ENCODE measurements at regions not wholly inside any gene's neighbourhood (a gene's known extent, or its start where the extent isn't known, plus 50 kb on each side); places are given as distances from the start of the nearest gene placed in this dataset.
A peak's percentile ranks its signal among the peaks of the same experiment; 100 is the strongest.

DNA sequence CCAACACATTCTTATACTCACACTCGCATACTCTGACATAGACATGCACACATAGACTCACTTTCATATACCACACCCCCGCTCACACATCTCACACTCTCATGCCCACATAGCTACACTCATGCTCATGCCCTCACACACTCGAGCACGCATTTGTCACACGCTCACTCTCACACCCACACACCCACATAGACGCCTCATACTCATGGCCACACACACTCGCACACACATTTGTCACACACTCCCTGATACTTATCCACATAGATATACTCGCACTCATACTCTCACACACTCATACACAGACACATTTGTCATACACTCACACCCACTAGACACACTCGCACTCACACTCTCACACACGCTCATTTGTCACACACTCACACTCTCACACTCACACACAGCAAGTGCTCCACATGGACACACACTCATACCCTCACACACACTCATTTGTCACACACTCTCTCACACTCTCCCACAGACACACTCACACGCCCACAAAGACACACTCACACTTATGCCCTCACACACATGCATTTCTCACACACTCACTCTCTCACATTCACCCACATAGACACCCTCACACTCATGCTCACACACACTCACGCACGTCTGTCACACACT lies 50.9 kb downstream of the TNP1 start:
- no peak for DNase-seq

DNA sequence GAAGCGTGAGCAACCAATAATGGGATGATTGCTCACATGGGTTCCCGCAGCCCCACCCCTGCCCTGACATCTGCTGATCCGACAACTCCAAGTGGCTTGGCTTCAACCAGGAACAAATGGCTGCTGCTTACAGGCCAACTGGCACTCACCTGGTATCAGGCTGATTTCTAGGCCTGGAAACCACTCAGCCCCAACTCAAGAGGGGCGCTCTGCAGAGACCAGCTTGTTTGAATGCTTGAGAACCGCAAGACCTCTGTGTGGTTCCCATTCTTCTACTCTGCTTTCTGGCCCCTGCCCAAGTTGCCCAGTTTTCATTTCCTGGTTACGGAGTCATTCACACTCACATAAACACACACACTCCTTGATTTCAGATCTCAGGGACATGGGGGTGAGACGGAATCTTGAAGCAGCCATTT lies 52.0 kb downstream of the TNP1 start:
- DNase-seq: no peak

DNA sequence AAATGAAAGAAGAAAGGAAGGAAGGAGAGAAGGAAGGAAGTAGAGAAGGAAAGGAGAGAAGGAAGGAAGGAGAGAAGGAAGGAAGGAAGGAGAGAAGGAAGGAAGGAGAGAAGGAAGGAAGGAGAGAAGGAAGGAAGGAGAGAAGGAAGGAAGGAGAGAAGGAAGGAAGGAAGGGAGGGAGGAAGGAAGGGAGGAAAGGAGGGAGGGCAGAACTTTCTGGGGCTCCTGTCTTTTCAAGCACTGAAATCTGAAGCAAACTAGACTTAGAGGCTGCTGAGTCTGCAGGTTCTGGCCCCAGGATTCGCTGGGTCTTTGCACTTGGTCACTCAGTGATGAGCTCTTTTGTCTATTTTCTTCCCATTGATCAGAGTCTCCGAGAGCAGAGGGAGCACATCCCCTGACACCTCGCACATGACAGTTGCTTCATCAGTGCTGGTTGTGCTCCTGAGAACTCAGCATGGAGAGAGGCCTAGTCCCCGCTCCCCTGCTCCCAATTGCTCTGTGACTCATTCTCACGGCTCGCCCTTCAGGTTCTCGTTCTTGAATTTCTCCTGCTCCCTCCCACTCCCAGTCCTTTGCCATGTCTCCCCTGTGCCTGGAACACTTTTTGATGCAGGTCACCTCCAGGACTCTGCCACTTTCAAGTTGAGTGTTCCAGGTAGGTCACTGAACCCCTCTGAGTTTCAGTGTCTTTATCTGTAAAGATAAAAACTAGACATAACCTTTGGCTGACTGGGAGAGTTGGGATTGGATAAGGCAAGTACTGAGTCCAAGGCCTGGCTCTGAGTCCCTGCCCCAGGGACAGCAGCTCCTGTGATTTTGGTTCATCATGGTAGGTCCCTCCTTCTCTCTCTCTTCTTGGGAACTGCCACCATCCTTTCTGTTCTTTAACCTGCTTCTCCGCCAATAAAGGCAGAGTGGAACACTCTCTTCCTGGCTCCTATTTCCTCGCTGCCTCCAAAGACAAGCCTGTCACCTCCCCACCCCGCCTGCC lies 55.2 kb downstream of the TNP1 start:
- no peak for DNase-seq

DNA sequence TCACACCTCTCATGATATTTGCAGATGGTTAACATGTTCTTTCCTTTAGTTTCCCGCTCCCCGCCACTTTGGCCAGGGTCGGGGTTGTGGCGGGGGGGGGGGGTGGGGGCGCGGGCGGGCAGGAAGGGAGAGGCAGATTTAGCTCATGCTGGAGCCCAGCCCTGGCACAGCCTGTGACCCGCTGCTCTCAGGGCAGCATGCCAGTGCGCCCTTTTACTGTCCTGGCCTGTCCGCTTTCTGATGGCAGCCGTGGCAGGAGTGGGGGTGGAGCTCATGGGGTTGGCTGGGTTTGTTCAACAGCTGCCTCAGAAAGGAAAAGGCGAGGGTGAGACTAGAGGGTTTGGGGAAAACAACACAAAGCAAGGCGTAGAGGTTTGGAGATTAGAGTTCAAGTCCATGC lies 56.1 kb downstream of the TNP1 start:
- DNase-seq: no peak

DNA sequence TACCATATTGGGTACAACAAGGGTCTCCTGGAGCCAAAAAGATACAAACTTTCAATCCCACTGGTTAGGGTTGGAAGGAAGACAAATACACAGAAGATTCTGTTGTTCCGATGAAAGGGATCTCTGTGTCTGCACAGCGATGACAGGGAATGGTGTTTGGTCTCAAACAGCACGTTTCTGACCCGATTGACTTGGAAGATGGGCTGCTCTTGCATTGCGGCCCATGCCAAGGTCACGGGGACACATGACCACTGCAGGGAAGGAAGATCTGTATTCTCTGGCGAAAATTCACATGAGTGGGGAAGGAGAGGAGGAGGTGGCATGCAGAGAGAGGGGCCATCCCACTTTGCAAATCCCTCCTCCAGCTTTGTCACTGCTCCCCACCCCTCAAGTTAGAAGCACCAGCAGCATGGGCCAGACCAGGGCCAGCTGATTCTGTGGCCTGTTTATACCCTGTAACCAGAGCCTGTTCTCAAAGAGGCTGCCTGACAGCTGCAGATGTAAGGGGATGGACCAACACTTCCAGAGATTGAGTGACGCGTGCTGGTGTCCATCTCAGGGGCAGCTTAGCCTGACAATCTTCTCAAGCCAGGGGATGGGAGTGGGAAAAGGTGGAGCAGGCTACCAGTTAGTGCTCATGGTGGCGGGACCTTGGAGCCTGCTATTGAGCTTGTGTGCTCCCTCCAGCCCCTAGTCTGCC lies 57.2 kb downstream of the TNP1 start:
- no peak for DNase-seq

DNA sequence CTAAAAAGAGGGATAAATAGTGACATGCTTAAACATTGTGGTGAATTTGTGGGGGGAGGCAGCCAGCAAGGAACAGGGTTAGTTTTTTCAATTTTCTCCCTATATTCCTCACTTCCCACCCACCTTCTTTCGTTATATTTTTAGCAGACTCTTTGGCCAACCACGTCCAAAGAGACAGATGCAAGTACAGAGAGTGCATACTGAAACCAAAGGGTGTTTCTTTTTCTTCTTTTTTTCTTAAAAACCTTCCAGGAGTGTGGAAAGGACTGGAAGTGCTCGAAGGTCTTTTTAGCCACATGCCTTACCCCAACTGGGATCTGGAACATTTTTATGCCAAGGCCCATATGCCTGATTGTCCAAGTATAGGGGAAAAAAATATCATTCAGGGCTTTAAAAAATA lies 59.0 kb downstream of the TNP1 start:
- DNase-seq: no peak

DNA sequence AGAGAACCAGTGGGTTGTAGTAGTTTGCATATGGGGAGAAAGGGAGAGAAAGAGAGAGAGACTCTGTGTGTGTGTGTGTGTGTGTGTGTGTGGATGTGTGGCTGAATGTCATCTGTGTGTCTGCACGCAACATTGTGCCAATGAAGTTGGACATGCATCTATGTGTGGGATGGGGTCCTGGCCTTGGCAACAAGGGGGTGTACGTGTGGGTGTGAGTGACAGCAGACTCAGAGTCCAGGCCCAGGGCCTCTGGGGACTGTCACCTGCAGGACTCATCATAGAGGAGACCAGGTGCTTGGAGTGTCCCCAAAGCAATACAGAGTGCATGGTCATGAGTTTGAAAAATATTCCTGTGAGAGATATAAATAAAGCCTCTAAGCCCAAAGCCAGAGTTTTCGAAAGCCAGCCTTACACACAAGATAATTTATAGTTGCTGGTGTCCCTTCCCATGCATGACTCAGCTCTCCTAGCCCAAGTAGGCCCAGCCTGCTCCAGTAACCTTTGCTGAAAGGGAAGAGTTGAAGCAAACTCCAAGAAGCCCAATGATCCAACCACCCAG lies 59.9 kb downstream of the TNP1 start:
- DNase-seq: no peak

DNA sequence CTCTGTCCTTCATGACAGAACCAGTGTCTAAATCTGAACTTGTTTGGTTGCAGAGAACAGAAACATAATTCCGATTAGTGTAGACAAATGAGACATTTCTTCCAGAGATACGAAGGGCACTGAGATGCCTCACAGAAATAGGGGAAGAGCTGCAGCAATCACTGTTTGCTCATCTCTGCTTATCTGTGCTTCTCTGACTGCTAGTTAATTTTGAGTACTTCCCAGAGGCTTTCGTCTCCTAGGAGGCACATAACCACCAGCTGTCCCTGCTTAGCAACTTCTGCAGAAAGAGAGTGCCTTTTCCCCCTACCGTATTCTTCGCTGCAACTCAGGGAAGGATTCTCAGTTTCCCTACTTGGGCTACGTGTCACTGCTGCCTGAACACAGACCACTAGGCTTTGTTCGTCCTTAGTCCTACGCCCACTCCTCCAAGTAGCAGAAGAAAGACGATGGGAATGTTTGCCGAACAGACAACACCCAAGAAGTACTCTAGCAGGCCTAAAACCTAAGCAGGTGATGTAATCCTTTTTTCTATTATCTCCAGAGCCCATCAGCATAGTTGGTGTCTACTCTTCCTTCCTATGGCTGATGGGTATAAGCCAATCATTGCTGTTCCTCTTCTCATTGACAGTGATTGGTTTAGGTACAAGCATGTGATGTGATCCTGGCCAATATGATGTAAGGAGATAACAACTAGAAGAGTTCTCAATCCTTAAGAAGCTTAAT lies 63.6 kb downstream of the TNP1 start:
- DNase-seq: no peak

DNA sequence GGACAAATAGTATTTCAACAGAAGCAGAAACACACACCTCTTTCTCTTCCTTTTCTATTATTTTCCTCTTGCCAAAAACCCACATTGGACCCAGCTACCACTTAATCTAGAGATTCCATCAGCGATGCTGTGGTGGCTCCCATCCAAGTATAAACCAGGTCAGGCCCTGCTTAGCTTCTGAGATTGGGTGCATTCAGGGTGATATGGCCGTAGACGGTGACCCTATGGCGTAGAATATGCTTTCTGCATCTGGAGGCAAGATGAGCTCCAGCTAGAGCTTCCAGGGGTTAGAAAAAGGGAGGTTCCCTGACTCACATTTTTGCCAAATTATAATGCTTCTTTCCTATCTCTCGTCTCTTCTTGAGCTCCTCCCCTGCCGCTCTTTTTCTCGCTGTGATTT lies 66.5 kb downstream of the TNP1 start:
- DNase-seq: no peak

DNA sequence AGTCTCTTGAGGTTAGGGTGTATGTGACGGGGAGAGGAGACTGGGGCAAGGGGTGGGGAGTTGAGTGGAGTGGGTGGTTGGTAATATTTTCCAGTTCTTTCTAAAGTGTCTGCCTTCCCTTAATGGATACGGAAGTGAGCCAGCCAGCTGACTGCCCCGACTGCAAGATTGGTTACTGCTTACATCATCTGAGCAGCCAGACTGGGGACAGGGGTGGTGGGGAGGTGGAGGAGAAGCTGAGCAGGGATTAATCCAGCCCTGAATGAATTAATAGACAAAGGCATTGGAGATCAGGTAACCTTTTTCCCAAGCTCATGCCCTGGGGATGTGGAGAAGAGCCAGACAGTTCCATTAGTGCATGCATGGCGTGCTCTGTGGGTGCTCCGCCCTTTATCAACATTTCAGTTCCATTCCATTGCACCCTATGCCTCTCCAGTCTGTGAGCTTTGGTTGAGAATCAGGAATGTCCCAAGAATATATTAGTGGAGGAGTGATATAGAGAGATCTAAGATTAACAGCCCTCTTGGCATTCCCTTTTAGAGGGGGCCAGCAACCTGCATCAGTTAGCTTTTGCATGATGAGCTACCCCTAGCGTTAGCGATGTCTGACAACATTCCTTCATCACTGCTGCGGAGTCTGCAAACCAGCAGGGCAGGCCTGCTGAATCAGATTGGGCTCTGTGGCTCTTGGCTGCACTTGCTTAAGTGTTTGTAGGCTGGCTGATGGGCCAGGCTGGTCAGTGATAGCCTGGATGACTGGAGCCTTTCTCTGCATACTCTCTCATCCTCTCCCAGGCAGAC lies 67.4 kb downstream of the TNP1 start:
- DNase-seq: no peak

DNA sequence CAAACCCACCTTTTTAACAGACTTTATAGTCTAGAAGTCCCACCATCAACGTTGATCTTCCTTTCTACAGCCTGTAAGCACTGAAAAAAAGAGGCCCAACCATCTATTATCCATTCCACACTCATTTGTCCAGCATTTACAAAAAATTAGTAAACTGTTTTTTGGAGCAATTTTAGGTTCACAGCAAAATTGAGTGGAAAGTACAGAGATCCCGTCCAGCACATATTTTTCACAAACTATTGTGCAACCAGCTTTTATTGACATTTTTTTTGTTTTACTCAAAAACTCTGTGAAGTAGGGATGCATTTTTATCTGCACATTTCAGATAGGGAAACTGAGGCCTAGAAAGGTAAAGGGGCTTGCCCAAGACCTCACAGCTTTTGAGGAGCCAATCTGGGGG lies 68.6 kb downstream of the TNP1 start:
- no peak for DNase-seq

DNA sequence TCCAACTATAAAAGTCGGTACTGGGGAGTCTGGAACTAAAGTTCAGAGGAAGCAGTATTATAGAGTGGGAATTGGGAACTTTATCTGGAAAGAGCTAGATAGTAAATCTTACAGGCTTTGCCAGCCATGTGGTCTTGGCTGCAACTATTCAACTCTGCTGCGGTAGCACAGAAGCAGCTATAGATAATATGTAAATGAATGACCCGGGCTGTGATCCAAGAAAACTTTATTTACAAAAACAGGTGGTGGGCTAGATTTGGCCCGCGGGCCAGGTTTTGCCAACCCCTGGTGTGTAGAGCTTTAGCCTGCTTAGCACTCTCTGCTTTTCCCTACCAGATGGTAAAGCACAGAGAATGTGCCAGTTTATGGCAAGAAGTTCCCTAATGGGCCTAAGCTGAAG lies 70.8 kb downstream of the TNP1 start:
- no peak for DNase-seq

DNA sequence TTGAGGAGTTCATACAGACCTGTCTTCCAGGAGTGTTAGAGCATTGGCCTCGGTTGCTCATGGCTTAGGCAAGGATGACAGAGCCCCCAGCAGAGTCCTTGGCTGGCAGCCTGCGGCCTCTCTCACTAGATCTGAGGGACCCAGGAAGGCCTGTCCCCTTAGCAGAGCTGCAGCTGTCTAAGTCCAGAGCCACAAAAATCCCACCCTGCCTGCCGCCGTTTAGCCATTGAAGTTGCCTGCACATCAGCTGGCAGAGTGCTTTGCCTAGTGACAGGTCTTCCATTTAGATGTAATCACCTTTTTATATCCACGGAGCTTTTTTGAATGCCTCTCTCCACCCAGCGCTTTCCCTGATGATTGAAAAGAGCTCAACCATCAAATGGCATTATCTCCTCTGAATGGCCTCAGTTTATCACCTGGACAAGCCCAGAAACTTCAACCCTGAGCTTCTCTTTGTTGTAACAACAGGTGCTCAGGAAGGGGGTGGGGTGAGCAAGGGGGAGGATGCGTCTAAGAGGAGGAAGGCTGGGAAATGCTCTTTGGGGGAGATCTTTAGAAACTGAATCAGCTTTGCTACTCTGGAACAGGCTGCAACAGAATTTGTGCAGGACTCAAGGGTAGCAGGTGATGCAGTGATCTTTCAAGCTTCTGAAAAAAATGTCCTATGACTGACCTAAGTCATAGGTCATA lies 71.9 kb downstream of the TNP1 start:
- DNase-seq: no peak

DNA sequence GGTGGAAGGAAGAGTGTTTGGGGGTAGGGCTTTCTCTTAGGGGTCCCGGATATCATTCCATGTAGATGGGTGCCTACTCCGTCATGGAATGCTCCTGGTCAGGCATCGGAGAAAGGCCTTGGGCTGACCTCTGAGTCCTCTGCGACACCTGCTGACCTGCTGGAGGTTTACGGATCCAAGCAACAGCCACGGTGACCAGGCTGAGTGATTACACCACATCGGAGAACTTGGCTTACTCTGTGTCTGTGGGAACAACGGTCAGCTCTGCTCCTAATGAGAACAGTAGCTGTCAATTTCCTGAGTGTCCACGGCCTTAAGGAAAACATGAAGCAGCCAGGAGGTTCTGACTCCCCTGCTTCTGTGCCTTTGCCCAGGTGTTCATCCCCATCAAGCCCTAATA lies 73.2 kb downstream of the TNP1 start:
- no peak for DNase-seq

DNA sequence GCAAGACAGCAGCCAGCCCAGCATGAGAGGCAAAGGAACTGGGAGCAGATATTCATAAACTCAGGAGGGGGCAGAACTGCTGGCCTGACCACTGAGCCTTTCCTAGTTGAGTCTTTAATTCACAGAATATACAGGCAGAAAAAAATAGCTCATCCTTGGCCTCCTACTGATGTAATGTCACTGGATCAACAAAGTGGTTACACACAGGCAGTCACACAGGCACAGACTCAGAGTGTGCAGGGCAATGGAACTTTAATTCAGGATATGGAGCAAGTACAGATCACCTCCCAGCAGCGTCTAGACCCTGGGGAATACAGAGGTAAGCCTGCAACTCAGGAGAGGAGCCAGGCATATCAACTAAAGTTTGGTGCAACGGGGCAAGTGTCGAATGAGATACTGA lies 75.4 kb downstream of the TNP1 start:
- no peak for DNase-seq

DNA sequence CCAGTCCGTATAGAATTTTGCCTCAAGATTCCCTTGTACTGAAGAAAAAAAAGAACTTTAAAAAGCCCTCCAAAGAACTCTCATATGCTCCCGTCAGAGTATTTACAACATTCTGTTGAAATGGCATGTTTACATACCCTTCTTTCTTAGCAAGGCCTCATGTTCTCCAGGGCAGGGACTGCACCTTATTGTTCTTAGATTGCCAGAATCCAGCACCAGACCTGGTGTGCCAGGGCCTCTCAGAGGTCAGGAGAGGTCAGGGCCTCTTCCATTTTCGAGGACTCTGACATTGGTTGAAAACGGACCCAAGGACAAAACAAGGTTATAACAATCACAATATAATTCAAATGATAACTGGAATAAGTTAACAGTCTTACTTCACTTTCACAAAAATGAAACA lies 78.2 kb downstream of the TNP1 start:
- no peak for DNase-seq

DNA sequence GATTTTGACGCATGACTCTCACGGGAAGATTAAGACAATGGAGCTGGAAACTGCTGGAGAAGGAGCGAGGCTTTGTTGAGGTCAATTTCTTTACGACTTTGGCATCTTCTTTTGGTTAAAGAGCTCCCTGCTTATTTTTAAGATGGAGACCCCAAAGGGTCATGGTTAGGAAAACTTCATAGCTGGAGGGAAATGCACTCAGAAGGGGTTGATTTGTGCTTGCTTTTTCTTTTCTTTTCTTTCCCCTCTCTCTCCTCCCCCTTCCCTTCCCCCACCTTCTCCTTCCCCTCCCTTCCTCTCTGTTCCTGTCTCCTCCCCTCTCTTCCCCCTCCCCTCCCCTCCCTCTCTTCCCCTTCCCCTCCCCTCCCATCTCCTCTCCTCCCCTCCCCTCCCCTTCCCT lies 79.0 kb downstream of the TNP1 start:
- DNase-seq: no peak

DNA sequence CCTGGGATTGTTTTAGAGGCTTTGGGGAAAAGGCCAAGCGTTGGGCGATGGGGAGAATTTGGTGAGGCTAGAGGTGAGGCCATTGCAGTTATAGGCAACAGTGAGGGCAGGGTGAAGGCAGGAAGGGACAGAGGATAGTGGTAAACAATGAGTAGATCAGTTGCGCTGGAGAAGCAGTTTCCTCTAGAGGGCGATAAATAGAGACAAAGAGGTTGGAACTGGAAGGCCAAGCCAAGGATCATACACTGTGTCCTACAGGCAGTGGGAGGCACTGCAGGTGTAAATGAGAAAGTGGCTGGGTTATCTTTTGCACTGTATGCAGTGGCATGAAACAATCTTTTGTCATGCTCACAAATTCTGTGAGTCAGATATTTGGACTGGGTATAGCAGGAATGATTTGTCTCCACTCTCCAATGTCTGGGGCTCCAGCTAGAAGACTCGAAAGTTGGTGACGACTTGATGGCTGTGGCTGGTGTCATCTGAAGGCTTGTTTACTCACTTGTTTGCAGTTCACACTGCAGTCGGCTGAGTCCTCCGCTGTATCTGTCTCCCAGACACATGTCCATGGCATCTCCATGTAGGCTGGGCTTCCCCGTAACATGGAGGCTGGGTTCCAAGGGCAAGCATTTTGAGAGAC lies 82.1 kb downstream of the TNP1 start:
- DNase-seq: peak; percentile 13 to 20

DNA sequence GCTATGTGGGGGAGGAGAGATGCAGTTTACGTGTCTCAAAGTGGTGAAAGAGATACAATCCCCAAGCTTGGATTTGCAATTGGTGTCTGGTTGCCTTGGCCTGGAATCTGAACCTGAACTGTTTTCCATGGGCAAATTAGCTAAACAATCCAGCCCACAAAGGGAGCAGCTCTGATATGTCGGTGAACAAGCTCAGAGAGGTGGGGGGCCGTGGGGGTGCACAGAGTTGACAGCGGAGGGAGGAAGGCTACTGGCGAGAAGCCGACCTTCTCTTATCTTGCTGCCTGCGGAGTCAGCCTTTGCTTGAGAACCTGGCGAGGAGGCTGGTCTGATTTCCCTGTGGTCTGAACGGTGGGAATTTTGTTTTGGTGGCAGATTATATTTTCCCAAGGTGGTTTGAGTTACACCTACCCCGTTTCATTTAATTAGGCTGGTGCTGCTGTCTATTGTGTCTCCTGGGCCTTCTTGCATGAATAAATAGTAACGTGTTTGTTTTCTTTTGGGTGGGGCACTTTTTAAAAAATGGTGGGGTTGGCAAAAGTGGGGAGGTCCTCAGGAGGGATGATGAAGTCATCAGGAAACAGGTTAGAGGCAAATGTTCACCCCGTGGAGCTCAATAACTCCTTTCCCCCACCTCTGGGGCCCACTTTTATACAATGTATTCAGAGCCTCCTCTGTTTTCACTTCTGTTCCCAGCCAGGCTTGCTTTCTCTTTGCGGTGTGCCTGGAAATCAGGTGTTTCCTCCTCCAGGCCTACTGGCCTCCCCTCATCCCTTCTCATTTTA lies 80.9 kb upstream of the IGFBP5 start:
- no peak for DNase-seq

DNA sequence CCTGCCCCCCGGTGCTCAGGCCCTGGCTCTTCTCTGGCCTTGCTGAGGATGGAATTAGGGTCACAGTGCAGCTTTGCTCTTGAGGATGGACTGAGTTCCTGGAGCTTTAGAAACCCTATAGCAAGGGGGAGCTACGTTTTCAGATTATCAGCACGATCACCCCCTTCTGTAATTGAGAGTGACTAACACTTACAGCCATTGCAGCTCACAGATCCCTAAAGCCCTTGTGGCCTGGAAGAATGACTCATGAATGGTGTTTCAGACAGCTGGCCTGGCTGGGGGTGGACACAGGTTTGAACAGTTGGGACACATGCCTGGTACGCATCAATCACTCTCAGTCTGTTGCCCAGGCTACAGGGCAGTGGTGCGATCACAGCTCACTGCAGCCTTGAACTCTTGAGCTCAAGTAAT lies 79.7 kb upstream of the IGFBP5 start:
- DNase-seq: no peak

Measured in stimulated activated CD4-positive, alpha-beta T cell treated with anti-CD3 and anti-CD28 coated beads, Interleukin-2, amount 100 ng/mL, for 48 hours (primary cell).